Stimulated activated CD8-positive, alpha-beta memory T cell treated with anti-CD3 and anti-CD28 coated beads, Interleukin-2, amount 100 ng/mL, for 48 hours (primary cell): ENCODE measurements at regions not wholly inside any gene's neighbourhood (a gene's known extent, or its start where the extent isn't known, plus 50 kb on each side); places are given as distances from the start of the nearest gene placed in this dataset.

Experiments
- DNase-seq, 2 donors: peaks; one replicate each; pipeline ENCODE4 v3.0.0-alpha.2; 2020; ENCODE audit warnings: low read depth in 2 of 2

GRCh38 chr3:127458696-127459604 lies 131.6 kb downstream of the TPRA1 start:
- peak in 1 of 2 donors; percentile 24 for DNase-seq

DNA sequence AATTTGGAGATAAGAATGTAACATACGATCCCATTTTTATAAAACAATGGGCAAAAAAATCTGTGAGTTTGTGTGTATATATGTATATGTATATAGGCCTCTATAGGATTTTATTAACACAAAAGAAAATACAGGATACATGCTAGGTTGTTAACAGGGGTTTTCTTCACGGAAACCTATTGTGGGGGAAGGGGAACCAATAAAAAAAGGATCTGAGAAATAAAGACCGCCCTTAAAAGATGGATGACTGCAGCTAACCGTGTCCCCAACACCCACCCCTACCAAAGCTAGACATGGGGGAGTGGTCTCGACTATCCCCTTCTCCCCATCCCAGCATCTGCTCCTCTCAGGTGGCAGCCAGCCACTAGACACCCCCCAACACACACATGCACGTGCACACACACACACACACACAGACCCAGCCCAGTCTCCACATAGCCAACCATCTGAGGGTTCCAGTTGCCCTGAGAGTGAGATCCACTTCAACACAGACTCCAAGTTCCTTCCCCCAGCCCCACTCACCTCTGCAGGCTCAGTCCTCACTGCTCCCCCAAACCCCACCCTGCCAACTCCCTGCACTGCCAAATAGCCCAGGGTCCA lies 132.9 kb downstream of the TPRA1 start:
- DNase-seq: no peak

DNA sequence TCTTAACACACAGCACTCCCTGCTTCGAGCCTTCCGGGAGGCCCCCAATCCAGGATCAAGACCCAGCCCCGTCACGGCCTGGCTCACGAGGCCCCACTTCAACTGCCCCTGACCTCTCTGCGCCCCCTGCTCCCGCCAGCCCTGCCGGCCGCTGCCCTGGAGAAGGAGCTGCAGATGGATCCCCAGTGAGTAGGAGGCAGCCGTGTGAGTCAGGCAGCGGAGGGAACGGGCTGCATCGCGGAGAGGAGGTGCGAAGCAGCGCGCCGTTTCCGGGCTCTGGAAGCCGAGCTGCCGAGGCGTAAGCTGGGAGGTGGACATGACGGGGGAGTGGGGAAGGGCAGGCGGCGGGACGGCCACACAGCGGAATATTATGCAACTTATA lies 133.4 kb downstream of the TPRA1 start:
- DNase-seq: peak in 1 of 2 donors; percentile 25

- no peak for DNase-seq
These were observed 134.0 kb downstream of the TPRA1 start for GRCh38 chr3:127456471-127457093.

- DNase-seq: peak; percentile 60 to 62
These were observed 134.7 kb downstream of the TPRA1 start for GRCh38 chr3:127455541-127456450.

- no peak for DNase-seq
These were observed 135.6 kb downstream of the TPRA1 start for GRCh38 chr3:127454968-127455367.

GRCh38 chr3:127454051-127454450 lies 136.5 kb downstream of the TPRA1 start:
- DNase-seq: no peak

DNA sequence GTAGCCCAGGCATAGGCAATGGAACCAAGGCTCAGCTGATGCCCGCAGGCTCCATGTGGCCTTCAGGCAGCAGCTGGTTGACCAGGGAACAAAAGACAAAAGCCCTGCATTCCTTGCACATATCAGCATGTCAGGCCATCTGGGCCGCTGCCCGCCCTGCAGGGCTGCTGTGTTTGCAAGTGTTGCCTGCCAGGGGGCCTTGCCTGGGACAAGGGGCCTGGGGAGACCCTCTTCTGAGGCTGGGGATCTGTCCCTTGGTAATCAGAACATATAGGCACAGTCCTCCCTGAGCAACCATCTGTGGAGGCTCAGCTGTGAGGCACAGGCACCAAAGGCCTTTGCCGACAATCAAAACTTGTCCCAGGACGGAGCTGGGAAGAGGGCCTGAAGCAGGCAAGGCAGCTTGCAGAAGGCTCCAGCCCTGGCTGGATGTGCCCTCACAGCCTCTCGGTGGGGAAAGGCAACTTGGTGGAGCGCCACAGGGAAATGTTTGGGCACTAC lies 138.2 kb downstream of the TPRA1 start:
- no peak for DNase-seq

- DNase-seq: no peak
These were observed 139.2 kb downstream of the TPRA1 start for GRCh38 chr3:127451321-127451720.

- no peak for DNase-seq
These were observed 140.2 kb downstream of the TPRA1 start for GRCh38 chr3:127450331-127450730.

DNA sequence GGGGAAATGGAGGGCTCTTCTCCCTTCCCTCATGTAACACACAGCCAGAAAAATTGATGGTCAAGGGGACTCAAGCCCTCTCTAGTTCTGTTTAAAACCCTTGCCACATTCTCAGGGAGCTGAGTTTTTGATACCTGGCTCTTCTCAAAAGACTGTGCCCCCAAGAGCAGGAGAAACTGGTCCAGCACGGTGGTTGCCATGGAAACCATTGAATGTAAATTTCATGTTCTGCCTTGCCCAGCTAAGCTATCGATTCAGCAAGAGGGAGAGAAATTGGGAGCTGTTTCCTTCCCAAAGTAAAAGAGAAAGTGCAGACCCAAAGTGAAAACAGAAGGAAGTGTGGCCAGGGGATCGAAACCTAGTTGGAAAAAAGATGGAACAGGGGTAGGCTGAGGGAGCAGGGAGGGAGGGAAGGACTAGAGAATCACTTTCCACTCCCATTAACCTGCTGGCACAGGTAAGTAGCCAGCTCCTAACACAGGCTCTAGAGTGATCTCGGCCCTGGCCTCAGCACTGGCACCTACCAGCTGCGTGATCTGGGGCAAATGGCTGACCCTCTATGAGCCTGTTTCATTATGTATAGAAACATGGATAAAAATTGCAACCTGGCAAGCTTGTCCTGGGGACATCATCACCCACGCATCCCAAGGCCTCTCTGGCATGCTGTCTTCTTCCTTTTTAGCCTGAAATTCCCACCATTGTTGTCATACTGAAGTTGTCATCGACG lies 140.9 kb downstream of the TPRA1 start:
- DNase-seq: no peak

DNA sequence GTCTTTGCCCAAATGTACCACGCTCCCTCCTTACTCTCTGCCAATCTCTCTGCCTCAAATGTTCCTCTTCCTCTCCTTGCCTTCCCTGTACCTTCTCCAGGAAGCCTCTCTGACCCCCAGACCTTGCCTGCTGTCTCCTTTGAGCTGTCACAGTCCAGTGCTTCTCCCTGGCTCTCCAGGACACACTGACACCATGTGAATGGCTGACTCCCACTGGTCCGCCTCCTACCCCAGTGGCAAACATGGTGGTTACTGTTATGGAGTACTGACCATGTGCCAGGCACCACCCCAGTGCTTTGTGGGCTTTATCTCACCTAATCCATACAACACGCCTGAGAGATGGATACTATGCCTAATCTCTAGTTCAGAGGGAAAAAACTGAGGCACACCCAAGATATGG lies 141.9 kb downstream of the TPRA1 start:
- no peak for DNase-seq

DNA sequence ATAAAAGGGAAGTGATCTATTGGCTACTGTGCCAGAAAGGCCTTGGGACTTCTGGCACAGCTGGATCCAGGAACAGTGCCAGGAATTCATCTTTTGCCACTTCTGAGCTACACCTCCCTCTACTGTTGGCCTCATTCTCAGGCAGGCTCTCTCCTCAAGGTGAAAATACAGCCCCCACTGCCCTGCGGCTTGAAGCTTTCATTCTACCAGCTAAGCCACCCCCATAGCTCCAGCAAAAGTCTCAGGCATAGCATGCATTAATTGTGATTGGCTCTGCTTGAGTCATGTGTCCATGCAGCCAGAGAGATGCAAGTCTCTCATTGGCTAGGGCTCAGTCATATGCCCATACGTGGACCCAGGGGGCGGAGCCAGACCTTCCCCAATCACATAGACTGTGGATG lies 142.4 kb downstream of the TPRA1 start:
- no peak for DNase-seq

- no peak for DNase-seq
These were observed 143.8 kb downstream of the TPRA1 start for GRCh38 chr3:127446756-127447155.

- no peak for DNase-seq
These were observed 144.8 kb downstream of the TPRA1 start for GRCh38 chr3:127445581-127446343.

- DNase-seq: no peak
These were observed 145.8 kb downstream of the TPRA1 start for GRCh38 chr3:127444761-127445160.

DNA sequence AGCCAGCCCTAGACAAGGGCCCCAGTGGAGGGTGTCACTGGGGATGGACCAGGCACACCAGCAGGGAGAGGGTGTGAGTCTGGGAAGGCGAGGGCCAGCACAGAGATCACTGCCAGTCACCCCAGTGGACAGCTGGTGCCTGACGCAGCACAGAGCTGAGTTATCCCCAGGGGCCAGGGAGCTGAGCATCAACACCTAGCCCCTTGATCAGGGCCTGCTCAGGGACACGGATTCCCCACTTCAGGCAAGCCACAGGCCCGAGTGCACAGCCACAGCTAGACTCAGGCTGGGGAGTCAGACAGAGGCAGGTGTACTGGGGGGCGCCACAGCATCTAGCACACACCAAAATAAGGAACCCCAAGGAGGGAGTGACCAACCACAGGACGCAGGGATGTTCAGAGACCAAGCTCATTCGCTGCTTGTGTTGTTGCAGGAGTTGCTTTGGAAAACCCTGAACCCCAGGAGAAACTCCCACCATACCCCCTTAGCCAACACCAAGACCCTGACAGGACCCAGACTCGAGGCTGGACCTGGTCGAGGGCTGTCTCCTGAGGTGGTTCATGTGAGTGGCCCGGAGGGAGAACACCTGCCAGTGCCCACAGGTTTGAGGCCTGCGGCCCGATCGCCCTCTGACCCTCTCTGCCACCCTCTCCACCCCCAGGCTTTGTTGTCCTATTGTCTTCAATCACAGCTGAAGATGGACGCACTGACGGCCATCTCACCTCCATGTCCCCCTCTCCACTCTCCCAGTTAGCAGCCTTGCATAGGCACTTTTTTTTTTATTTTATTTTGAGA lies 146.8 kb downstream of the TPRA1 start:
- DNase-seq: no peak

- no peak for DNase-seq
These were observed 148.0 kb downstream of the TPRA1 start for GRCh38 chr3:127442506-127442905.

DNA sequence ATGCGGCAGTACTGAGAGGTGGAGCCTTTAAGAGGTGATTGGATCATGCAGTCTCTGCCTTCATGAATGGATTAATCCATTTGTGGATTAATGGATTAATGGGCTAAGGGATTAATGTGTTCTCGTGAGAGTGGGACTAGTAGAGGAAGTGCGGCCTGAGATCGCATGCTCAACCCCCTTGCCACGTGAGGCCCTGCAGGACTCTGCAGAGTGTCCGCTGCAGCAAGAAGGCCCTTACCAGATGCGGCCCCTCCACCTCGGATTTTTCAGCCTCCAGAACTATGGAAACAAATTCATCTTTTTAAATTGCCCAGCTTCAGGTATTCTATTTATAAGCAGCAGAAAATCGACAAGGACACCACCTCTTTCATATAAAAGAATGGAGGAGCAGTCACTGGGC lies 148.8 kb downstream of the TPRA1 start:
- DNase-seq: no peak
